ENCODE measurements at regions not wholly inside any gene's neighbourhood (a gene's known extent, or its start where the extent isn't known, plus 50 kb on each side); places are given as distances from the start of the nearest gene placed in this dataset.
"Not testable (repeated sequence)": the region's sequence is repeated elsewhere in the genome, so short reads cannot be mapped to it uniquely, and the experiment has no call there.

DNA sequence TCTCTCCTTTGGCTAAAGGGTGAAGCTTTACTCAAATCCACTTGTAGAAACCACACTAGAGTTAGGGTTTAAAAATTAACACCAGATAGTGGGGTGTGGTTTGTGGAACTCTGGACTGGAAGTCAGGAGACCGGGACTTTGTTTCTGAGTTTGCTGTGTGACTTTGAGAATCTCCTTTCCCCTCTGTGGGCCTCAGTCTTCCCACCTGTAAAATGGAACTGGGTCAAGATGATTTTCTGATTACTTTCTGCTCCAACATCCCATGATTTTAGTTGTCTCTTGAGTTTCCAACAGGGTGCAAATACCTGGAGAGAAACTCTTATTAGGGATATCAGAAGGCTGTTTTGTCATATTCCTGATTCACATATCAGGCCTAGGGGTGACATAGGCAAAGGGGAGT lies 301.0 kb downstream of the MIAT start:
- H3K4me3 ChIP-seq (ENCODE audit: low read depth, low read length), result no peak overlapping the region
- TF ChIP-seq, protein P1, sequence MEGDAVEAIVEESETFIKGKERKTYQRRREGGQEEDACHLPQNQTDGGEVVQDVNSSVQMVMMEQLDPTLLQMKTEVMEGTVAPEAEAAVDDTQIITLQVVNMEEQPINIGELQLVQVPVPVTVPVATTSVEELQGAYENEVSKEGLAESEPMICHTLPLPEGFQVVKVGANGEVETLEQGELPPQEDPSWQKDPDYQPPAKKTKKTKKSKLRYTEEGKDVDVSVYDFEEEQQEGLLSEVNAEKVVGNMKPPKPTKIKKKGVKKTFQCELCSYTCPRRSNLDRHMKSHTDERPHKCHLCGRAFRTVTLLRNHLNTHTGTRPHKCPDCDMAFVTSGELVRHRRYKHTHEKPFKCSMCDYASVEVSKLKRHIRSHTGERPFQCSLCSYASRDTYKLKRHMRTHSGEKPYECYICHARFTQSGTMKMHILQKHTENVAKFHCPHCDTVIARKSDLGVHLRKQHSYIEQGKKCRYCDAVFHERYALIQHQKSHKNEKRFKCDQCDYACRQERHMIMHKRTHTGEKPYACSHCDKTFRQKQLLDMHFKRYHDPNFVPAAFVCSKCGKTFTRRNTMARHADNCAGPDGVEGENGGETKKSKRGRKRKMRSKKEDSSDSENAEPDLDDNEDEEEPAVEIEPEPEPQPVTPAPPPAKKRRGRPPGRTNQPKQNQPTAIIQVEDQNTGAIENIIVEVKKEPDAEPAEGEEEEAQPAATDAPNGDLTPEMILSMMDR (IDR thresholded peaks at IDR 0.05; ENCODE audit: insufficient read depth, low read depth, low read length), result no peak
- no peak for DNase-seq (ENCODE audit: low read depth)

DNA sequence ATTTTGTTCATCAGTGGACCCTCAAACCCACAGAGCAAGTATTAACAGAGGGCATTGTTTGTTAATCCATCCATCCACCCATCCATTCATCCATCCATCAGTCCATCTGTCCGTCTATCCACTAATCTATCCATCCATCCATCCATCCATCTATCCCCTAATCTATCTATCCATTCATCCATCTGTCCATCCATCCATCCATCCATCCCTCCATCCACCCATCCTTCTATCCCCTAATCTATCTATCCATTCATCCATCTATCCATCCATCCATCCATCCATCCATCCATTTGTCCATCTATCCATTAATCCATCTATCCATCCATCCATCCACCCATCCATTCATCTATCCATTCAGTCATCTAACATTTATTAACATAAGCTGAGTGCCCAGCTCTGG lies 307.3 kb downstream of the MIAT start:
- TF ChIP-seq, protein P1 (IDR thresholded peaks at IDR 0.05; ENCODE audit: insufficient read depth, low read depth, low read length), result no peak
- no peak overlapping the region for H3K4me3 ChIP-seq (ENCODE audit: low read depth, low read length)
- no peak for DNase-seq (ENCODE audit: low read depth)

DNA sequence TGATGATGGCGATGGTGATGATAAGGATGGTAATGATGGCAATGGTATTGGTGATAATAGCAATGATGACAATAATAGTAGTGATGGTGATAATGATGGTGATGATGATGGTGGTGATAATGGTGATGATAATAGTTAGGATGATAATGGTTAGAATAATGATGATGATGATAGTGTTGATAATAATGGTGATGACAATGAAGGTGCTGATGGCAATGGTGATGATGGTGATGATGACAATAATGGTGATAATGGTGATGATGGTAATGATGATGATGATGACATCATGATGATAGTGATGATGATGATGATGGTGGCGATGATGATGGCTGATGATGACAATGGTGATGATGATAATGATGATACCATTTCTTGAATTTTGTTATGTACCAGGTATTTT lies 309.9 kb downstream of the MIAT start:
- TF ChIP-seq, protein P1 (IDR thresholded peaks at IDR 0.05; ENCODE audit: insufficient read depth, low read depth, low read length), result no peak
- DNase-seq (ENCODE audit: low read depth), result no peak
- no peak overlapping the region for H3K4me3 ChIP-seq (ENCODE audit: low read depth, low read length)

DNA sequence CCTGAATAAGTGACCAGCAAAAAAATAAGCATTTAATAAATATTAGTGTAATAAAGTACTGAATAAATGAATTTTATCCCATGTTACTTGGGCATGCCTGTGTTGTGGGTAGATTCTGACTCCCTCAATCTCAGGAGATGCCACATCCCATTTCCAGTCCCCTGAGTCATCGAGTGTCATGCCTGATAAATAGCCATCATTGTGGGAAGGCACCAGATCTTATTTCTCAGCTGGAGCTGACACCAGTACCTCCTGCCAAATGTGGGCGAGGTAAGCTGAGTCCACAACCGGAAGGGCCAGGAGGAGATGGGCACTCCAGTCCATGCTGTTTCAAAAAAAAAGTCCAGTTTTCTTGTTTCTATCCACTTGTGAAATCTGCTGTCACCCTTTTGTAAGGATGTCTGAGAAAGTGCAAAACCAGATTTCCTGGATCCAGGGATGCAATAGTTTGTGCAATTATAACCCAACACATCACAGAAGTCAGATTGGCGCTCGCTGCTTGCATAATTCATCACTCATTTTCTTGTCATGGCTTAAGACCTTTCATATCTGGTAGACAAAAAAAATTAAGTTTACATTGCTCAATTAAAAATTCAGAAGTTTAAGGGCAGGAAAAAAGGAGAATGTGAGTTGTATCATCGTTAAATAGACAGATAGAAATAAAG lies 311.6 kb downstream of the MIAT start:
- TF ChIP-seq, protein P1 (IDR thresholded peaks at IDR 0.05; ENCODE audit: insufficient read depth, low read depth, low read length), result no peak
- DNase-seq (ENCODE audit: low read depth), result no peak

DNA sequence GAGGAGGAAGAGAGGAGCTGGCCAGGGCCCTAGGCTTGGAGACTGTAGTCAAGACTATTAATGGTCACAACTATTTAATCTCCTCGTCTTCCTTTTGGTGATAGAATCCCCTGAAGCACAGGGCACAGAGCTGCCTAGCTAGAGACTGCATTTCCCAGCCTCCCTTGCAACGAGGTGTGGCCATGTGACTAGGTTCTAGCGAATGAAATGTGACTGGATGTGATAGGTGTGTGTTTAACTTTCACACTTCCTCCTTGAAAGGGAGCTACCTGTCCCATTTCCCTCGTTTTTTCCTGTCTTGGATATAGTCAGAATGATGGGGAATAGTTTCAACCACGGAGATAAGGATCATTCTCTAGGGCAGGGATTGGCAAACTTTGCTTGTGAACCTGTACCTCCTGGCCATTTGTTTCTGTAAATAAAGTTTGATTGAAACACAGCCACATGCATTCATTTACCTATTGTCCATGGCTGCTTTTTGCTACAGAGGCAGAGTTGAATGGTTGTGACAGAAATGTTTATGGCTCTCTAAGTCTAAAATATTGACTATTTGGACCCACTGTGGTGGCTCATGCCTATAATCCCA lies 313.5 kb downstream of the MIAT start:
- DNase-seq (ENCODE audit: low read depth), result no peak
- no peak overlapping the region for H3K4me3 ChIP-seq (ENCODE audit: low read depth, low read length)
- TF ChIP-seq, protein P1 (IDR thresholded peaks at IDR 0.05; ENCODE audit: insufficient read depth, low read depth, low read length), result no peak

More for the DNA sequence above, 311.6 kb downstream of the MIAT start:
- H3K4me3 ChIP-seq (ENCODE audit: low read depth, low read length), result no peak overlapping the region

DNA sequence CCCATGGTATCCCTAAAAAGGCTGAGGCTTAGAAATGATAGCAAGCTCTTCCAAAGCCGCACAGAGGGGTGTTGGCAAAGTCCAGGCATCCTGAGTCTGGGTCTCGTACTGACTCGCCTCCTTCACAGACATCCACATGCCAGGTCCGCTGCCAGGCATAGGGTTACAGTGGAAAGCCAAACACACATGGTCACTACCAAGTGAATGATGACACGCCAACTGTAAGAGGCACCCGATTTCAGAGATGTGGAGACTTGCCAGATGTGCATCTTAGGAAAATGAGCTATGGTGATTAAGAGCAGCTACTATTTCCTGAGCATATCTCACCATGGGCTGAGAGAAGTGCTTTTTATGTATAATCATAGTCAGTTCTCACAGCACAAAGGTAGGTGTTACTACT lies 314.9 kb downstream of the MIAT start:
- no peak overlapping the region for H3K4me3 ChIP-seq (ENCODE audit: low read depth, low read length)
- TF ChIP-seq, protein P1 (IDR thresholded peaks at IDR 0.05; ENCODE audit: insufficient read depth, low read depth, low read length), result no peak
- DNase-seq (ENCODE audit: low read depth), result no peak

DNA sequence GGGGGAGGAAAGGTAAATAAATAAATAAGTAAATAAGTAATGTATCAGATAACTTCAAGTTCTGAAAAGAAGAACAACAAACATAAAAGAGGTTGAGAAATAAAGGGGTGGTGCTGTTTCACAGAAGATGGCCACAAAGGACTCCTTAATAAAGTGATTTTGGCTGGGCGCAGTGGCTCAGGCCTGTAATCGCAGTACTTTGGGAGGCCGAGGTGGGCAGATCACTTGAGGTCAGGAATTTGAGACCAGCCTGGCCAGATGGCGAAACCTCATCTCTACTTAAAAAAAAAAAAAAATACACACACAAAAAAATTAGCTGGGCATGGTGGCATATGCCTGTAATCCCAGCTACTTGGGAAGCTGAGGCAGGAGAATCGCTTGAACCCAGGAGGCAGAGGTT lies 315.5 kb downstream of the MIAT start:
- H3K4me3 ChIP-seq (ENCODE audit: low read depth, low read length); DNase-seq (ENCODE audit: low read depth): not testable (repeated sequence)

Data from fibroblast of villous mesenchyme (primary cell).